Neutrophil (primary cell): ENCODE measurements at regions not wholly inside any gene's neighbourhood (a gene's known extent, or its start where the extent isn't known, plus 50 kb on each side); places are given as distances from the start of the nearest gene placed in this dataset.

Experiments used
- H3K27ac ChIP-seq: fragments of 200-600 bp; sonication (generic); 2 replicates; pipeline ENCODE4 v1.5.1; 2016; ENCODE audit warnings: mild to moderate bottlenecking, moderate library complexity
- H3K27me3 ChIP-seq: fragments of 200-600 bp; sonication (generic); 2 replicates; pipeline ENCODE4 v1.6.0; 2016; ENCODE audit warnings: mild to moderate bottlenecking
- H3K36me3 ChIP-seq: fragments of 200-600 bp; sonication (generic); 2 replicates; pipeline ENCODE4 v1.5.1; 2017
- H3K4me1 ChIP-seq, 2 experiments: fragments of 200-600 bp in 1 of 2; sonication (generic) in 1 of 2; 1 replicate in 1 of 2; 2 replicates in 1 of 2; pipeline versions ENCODE4 v1.5.1 to v1.6.1; 2013 to 2016; ENCODE audit warnings: low read depth in 1 of 2, low read length in 1 of 2, mild to moderate bottlenecking in 1 of 2, moderate library complexity in 1 of 2; ENCODE audit not compliant: control insufficient read depth in 1 of 2, insufficient read depth in 1 of 2
- H3K4me3 ChIP-seq, 2 experiments: fragments of 200-600 bp in 1 of 2; sonication (generic) in 1 of 2; 1 replicate in 1 of 2; 2 replicates in 1 of 2; pipeline ENCODE4 v1.5.1; 2013 to 2016; ENCODE audit warnings: low read depth in 1 of 2, low read length in 1 of 2, mild to moderate bottlenecking in 1 of 2, moderate library complexity in 1 of 2
- H3K9me3 ChIP-seq: fragments of 200-600 bp; sonication (generic); 2 replicates; pipeline ENCODE4 v1.5.1; 2016
- CTCF ChIP-seq: fragments of 200-600 bp; sonication (generic); IDR thresholded peaks from 2 replicates; pipeline ENCODE4 v1.5.1; 2016; ENCODE audit warnings: antibody characterized with exemption

- Histone ChIP-seq H3K9me3 (no peaks in the 10 kb centered on the region), H3K27ac (no peak overlapping the region), H3K27me3 (peaks cover 11% of the 10 kb centered on the region), H3K4me1 (no peaks in the 10 kb centered on the region), H3K4me3 (no peak overlapping the region), H3K36me3 (no peaks in the 10 kb centered on the region)
- no peak for TF ChIP-seq CTCF
These were observed 57.1 kb upstream of the LIMCH1 start for GRCh38 chr4:41480896-41481311.

- no peaks in the 10 kb centered on the region for H3K4me1 ChIP-seq
- H3K36me3 ChIP-seq, result no peaks in the 10 kb centered on the region
- H3K27me3 ChIP-seq, result peaks cover 7% of the 10 kb centered on the region
- no peak overlapping the region for H3K27ac ChIP-seq
- TF ChIP-seq CTCF, result no peak
- H3K9me3 ChIP-seq, result no peaks in the 10 kb centered on the region
- H3K4me3 ChIP-seq, result no peak overlapping the region
These were observed 54.2 kb upstream of the LIMCH1 start for GRCh38 chr4:41483771-41484170.

- Histone ChIP-seq H3K4me1 (no peaks in the 10 kb centered on the region), H3K27ac (no peak overlapping the region), H3K27me3 (peaks cover 7% of the 10 kb centered on the region), H3K4me3 (no peak overlapping the region), H3K36me3 (no peaks in the 10 kb centered on the region), H3K9me3 (no peaks in the 10 kb centered on the region)
- no peak for TF ChIP-seq CTCF
These were observed 52.9 kb upstream of the LIMCH1 start for GRCh38 chr4:41485041-41485440.

GRCh38 chr4:41487868-41488440 lies 50.0 kb upstream of the LIMCH1 start:
- peaks cover 7% of the 10 kb centered on the region for H3K27me3 ChIP-seq
- no peaks in the 10 kb centered on the region for H3K36me3 ChIP-seq
- no peak overlapping the region for H3K4me3 ChIP-seq
- no peaks in the 10 kb centered on the region for H3K4me1 ChIP-seq
- H3K9me3 ChIP-seq, result no peaks in the 10 kb centered on the region
- no peak overlapping the region for H3K27ac ChIP-seq
- no peak for TF ChIP-seq CTCF
